H1 (cell line): ENCODE measurements at regions not wholly inside any gene's neighbourhood (a gene's known extent, or its start where the extent isn't known, plus 50 kb on each side); places are given as distances from the start of the nearest gene placed in this dataset.

Experiments
- ATF2 ChIP-seq: IDR thresholded peaks from 2 replicates; pipeline ENCODE4 v1.6.1; 2012; ENCODE audit warnings: low read length, inconsistent platforms
- CHD7 ChIP-seq: fragments of 300-600 bp; sonication (generic); IDR thresholded peaks from 2 replicates; pipeline ENCODE4 v1.7.1; 2012; ENCODE audit warnings: low read length, moderate library complexity, mild to moderate bottlenecking, inconsistent platforms; ENCODE audit not compliant: insufficient replicate concordance
- EZH2 ChIP-seq: fragments of 200-600 bp; sonication (generic); IDR thresholded peaks from 2 replicates; pipeline ENCODE4 v1.7.1; 2012; ENCODE audit warnings: low read depth, mild to moderate bottlenecking, moderate library complexity, low read length, inconsistent platforms; ENCODE audit not compliant: severe bottlenecking
- KDM5A ChIP-seq: fragments of 200-600 bp; IDR thresholded peaks from 2 replicates; pipeline ENCODE4 v1.7.1; 2012; ENCODE audit warnings: mild to moderate bottlenecking, low read length, inconsistent platforms, mixed read lengths
- PHF8 ChIP-seq: fragments of 200-600 bp; sonication (generic); conservative IDR thresholded peaks from 2 replicates; pipeline ENCODE4 v1.7.1; 2012; ENCODE audit warnings: low read depth, mild to moderate bottlenecking, inconsistent platforms, low read length, moderate library complexity
- POLR2AphosphoS5 ChIP-seq: IDR thresholded peaks from 2 replicates; pipeline ENCODE4 v1.6.1; 2011; ENCODE audit warnings: low read depth, low read length
- SAP30 ChIP-seq: fragments of 300-600 bp; sonication (generic); IDR thresholded peaks from 2 replicates; pipeline ENCODE4 v1.7.1; 2012; ENCODE audit warnings: low read length, moderate library complexity, mild to moderate bottlenecking, inconsistent platforms; ENCODE audit not compliant: insufficient read depth, insufficient replicate concordance
- TAF7 ChIP-seq: optimal IDR thresholded peaks from 2 replicates; pipeline ENCODE3; 2011; ENCODE audit warnings: low read depth, mild to moderate bottlenecking, inconsistent platforms, low read length, moderate library complexity, borderline replicate concordance

- no peak for TF ChIP-seq CHD7
- no peak for TF ChIP-seq TAF7
- TF ChIP-seq POLR2AphosphoS5: no peak
- no peak for TF ChIP-seq PHF8
- no peak for TF ChIP-seq KDM5A
- TF ChIP-seq EZH2: no peak
- TF ChIP-seq ATF2: no peak
- TF ChIP-seq SAP30: no peak
These were observed 72.8 kb upstream of the ZNF722 start (continued) for GRCh38 chr7:63925626-63926460.
